ENCODE measurements at regions not wholly inside any gene's neighbourhood (a gene's known extent, or its start where the extent isn't known, plus 50 kb on each side); places are given as distances from the start of the nearest gene placed in this dataset.

DNA sequence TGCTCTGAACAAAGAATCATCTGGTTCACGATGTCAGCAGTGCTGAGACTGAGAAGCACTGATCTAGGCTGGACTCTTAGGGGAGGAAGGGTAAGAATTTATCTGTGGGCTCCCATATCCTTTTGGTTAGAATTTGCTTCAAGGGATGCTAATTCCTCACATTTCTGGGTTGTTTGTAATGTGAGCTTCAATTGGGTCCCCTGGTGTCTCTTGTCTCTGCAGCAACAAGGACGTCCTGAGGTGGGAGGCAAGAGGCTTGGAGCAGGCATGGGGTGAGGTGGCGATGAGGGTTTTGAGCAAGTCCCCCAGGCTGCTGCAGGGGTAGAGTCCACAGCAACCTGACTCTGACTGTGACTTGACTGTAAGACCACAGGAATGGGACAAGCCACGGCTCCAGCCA lies 213.8 kb upstream of the NLRP1 start:
- TF ChIP-seq, protein P1, sequence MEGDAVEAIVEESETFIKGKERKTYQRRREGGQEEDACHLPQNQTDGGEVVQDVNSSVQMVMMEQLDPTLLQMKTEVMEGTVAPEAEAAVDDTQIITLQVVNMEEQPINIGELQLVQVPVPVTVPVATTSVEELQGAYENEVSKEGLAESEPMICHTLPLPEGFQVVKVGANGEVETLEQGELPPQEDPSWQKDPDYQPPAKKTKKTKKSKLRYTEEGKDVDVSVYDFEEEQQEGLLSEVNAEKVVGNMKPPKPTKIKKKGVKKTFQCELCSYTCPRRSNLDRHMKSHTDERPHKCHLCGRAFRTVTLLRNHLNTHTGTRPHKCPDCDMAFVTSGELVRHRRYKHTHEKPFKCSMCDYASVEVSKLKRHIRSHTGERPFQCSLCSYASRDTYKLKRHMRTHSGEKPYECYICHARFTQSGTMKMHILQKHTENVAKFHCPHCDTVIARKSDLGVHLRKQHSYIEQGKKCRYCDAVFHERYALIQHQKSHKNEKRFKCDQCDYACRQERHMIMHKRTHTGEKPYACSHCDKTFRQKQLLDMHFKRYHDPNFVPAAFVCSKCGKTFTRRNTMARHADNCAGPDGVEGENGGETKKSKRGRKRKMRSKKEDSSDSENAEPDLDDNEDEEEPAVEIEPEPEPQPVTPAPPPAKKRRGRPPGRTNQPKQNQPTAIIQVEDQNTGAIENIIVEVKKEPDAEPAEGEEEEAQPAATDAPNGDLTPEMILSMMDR (optimal IDR thresholded peaks at IDR 0.05 in 1 of 3, IDR thresholded peaks at IDR 0.05 in 1 of 3, conservative IDR thresholded peaks at IDR 0.05 in 1 of 3; ENCODE audit: extremely low read depth in 1 of 3, insufficient read depth in 2 of 3, low read length in 3 of 3), result no peak
- TF ChIP-seq EZH2 (IDR thresholded peaks at IDR 0.05; ENCODE audit: low read length), result no peak

All from keratinocyte (primary cell).